ENCODE measurements at regions not wholly inside any gene's neighbourhood (a gene's known extent, or its start where the extent isn't known, plus 50 kb on each side); places are given as distances from the start of the nearest gene placed in this dataset.

GRCh38 chr2:22126106-22126505 lies 1002.3 kb downstream of the TDRD15 start:
- POLR2A ChIA-PET (ENCODE audit: unreplicated experiment): no interaction called here
- no peaks in the 10 kb centered on the region for H3K79me1 ChIP-seq (ENCODE audit: low read depth in 1 of 2, low read length in 2 of 2)
- no peak overlapping the region for H3K9ac ChIP-seq (ENCODE audit: low read depth, low read length)
- no peak overlapping the region for H3K27ac ChIP-seq (ENCODE audit: insufficient read depth, low read length)
- no peak overlapping the region for H2AK5ac ChIP-seq (ENCODE audit: low read depth, low read length)
- no peaks in the 10 kb centered on the region for H3K9me3 ChIP-seq (ENCODE audit: control insufficient read depth, insufficient read depth, low read length)
- no peak overlapping the region for H2BK5ac ChIP-seq (ENCODE audit: low read depth, low read length, poor library complexity, severe bottlenecking)
- no CpG with 5 or more reads among the region's 5 CpGs for WGBS, 2 experiments (ENCODE audit: extremely low coverage in 2 of 2, insufficient read length in 1 of 2)
- H3K4me2 ChIP-seq (ENCODE audit: low read depth, low read length): no peak overlapping the region
- no peaks in the 10 kb centered on the region for H3K9me1 ChIP-seq (ENCODE audit: insufficient read depth, low read length)
- no peak overlapping the region for H3K56ac ChIP-seq (ENCODE audit: extremely low read depth, insufficient read depth, low read length)
- no peak overlapping the region for H4K91ac ChIP-seq (ENCODE audit: insufficient read depth, low read depth, low read length)
- no peak overlapping the region for H3K18ac ChIP-seq (ENCODE audit: low read depth, low read length)
- no peak overlapping the region for H2AK9ac ChIP-seq (replicated peaks; ENCODE audit: low read depth, low read length, poor library complexity)
- no peak for ATAC-seq (ENCODE audit: low read depth)
- H3K4ac ChIP-seq (ENCODE audit: low read depth, low read length): no peak overlapping the region
- H3K36me3 ChIP-seq (ENCODE audit: control insufficient read depth, insufficient read depth, low read length): no peaks in the 10 kb centered on the region
- CTCF ChIA-PET: no interaction called here
- no peak overlapping the region for H3K4me3 ChIP-seq (ENCODE audit: insufficient read depth, low read depth, low read length)
- no peak overlapping the region for H2BK20ac ChIP-seq (ENCODE audit: low read depth, low read length)
- no peaks in the 10 kb centered on the region for H4K20me1 ChIP-seq (ENCODE audit: insufficient read depth, low read length)
- DNase-seq: no peak
- no peak overlapping the region for H2AFZ ChIP-seq (replicated peaks; ENCODE audit: low read length, poor library complexity)
- H4K8ac ChIP-seq (ENCODE audit: low read depth in 2 of 2, low read length in 2 of 2): no peak overlapping the region
- TF ChIP-seq BHLHE40 (IDR thresholded peaks at IDR 0.05; ENCODE audit: low read depth, low read length) (no peak), NFE2L2 (IDR thresholded peaks at IDR 0.05; ENCODE audit: low read depth, low read length) (no peak), CEBPB (IDR thresholded peaks at IDR 0.05; ENCODE audit: low read depth, low read length) (no peak), RAD21 (IDR thresholded peaks at IDR 0.05; ENCODE audit: low read length) (no peak), ELK1 (IDR thresholded peaks at IDR 0.05; ENCODE audit: borderline replicate concordance, low read depth, low read length) (no peak), SMC3 (IDR thresholded peaks at IDR 0.05; ENCODE audit: low read depth, low read length) (no peak), RFX5 (IDR thresholded peaks at IDR 0.05; ENCODE audit: low read depth, low read length) (no peak), MAFK (IDR thresholded peaks at IDR 0.05; ENCODE audit: low read depth, low read length) (no peak), POLR2A (IDR thresholded peaks at IDR 0.05; ENCODE audit: low read depth, low read length) (no peak), USF2 (IDR thresholded peaks at IDR 0.05; ENCODE audit: low read depth, low read length) (no peak)
- no peaks in the 10 kb centered on the region for H3K4me1 ChIP-seq (ENCODE audit: control insufficient read depth, insufficient read depth, low read length)
- H2BK120ac ChIP-seq (ENCODE audit: low read depth, low read length): no peak overlapping the region
- no peak overlapping the region for H3K23ac ChIP-seq (ENCODE audit: low read depth, low read length)
- H4K5ac ChIP-seq (ENCODE audit: low read depth, low read length): no peak overlapping the region
- no TSS peak for BruUV-seq (replicated peaks)
- no peak overlapping the region for H3K14ac ChIP-seq (replicated peaks; ENCODE audit: low read depth, low read length)
- intact Hi-C loops (cut with micrococcal nuclease) (no loop called here), in situ Hi-C loops (cut with MboI; ENCODE audit: low sequenced_read_pairs) (no loop called here), dilution Hi-C loops (cut with HindIII; ENCODE audit: low sequenced_read_pairs, unreplicated experiment) (no loop called here)
- no peaks in the 10 kb centered on the region for H3K27me3 ChIP-seq (ENCODE audit: control insufficient read depth, insufficient read depth, low read length)
- H2BK15ac ChIP-seq (ENCODE audit: low read depth, low read length): no peak overlapping the region

Measured in IMR-90 (cell line).